Activated CD4-positive, alpha-beta T cell treated with anti-CD3 and anti-CD28 coated beads, Interleukin-2, amount 10 ng/mL, durations not matched to agents 7 days and 5 days (primary cell): ENCODE measurements at regions not wholly inside any gene's neighbourhood (a gene's known extent, or its start where the extent isn't known, plus 50 kb on each side); places are given as distances from the start of the nearest gene placed in this dataset.
"Not testable (repeated sequence)": the region's sequence is repeated elsewhere in the genome, so short reads cannot be mapped to it uniquely, and the experiment has no call there.

Experiments
- CTCF ChIA-PET: fragments of 350-600 bp; sonication (Branson Sonifier 250); formaldehyde crosslinking; loops from one replicate; lab custom pipeline; 2021; ENCODE audit warnings: antibody characterized with exemption; lab: Charles Lee
- POLR2A ChIA-PET: fragments of 350-600 bp; sonication (Branson Sonifier 250); formaldehyde crosslinking; loops from one replicate; lab custom pipeline; 2021; ENCODE audit warnings: antibody characterized with exemption; lab: Charles Lee
- DNase-seq: peaks from one replicate; pipeline ENCODE4 v3.0.0-alpha.2; 2020
- H3K27ac Mint-ChIP-seq: one replicate; pipeline ENCODE4 v1.8.0; 2021; ENCODE audit warnings: mild to moderate bottlenecking, moderate library complexity, mixed read lengths
- H3K27me3 Mint-ChIP-seq: one replicate; pipeline ENCODE4 v1.8.0; 2021; ENCODE audit warnings: mixed read lengths
- H3K36me3 Mint-ChIP-seq: one replicate; pipeline ENCODE4 v1.8.0; 2021; ENCODE audit warnings: low read depth, mixed read lengths
- H3K4me1 Mint-ChIP-seq: one replicate; pipeline ENCODE4 v1.8.0; 2021; ENCODE audit warnings: mixed read lengths
- H3K4me3 Mint-ChIP-seq: one replicate; pipeline ENCODE4 v1.8.0; 2021; ENCODE audit warnings: mild to moderate bottlenecking, moderate library complexity, mixed read lengths
- H3K9me3 Mint-ChIP-seq: one replicate; pipeline ENCODE4 v1.8.0; 2021; ENCODE audit warnings: mixed read lengths

GRCh38 chr16:61091300-61091699, 944.9 kb downstream of the CDH8 start:
- POLR2A ChIA-PET, H3K4me3 Mint-ChIP-seq, CTCF ChIA-PET, H3K27ac Mint-ChIP-seq, DNase-seq, H3K36me3 Mint-ChIP-seq, H3K4me1 Mint-ChIP-seq, H3K27me3 Mint-ChIP-seq: not testable (repeated sequence)
- peaks cover 16% of the 10 kb centered on the region for H3K9me3 Mint-ChIP-seq

DNA sequence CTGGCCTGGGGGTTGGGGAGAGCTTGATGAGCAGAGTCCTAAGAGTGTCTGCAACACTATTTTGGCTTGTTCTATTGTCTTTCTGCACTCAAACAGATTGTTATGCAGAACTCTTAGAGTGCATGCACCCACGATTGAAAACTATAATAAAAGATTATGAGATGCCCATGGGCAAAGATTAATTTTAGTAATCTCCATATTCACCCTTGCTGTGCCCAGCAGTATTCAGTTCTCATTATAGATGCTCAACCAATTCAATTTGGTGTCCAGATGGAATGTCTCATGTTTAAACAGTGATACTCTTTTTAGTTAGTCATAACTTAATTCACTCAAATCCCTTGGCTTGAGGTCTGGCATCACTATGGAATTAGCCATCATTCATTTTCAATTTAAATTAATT, 952.5 kb downstream of the CDH8 start:
- ChIA-PET CTCF (no interaction called here), POLR2A (no interaction called here)
- no peak for DNase-seq
- Mint-ChIP-seq H3K27me3 (no peaks in the 10 kb centered on the region), H3K36me3 (no peaks in the 10 kb centered on the region), H3K9me3 (peaks cover 11% of the 10 kb centered on the region), H3K4me3 (no peak overlapping the region), H3K27ac (no peak overlapping the region), H3K4me1 (no peaks in the 10 kb centered on the region)

DNA sequence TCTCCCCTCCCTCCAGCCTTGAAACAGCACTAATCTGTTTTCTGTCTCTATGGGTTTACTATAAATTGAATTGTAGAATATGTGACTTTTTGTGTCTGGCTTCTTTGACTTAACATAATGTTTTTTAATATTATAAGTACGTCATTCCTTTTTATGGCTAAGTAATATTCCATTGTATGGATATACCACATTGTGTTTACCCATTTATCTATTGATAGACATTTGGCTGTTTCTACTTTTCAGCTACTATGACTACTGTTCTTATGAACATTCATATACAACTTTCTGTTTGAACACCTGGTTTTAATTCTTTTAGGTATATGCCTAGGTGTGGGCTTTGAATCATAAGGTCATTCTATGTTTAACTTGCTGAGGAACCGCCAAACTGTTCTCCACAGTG, 961.9 kb downstream of the CDH8 start:
- no peak overlapping the region for H3K27ac Mint-ChIP-seq
- ChIA-PET CTCF (no interaction called here), POLR2A (no interaction called here)
- DNase-seq: no peak
- H3K9me3 Mint-ChIP-seq: peaks cover 24% of the 10 kb centered on the region
- no peaks in the 10 kb centered on the region for H3K27me3 Mint-ChIP-seq
- H3K4me1 Mint-ChIP-seq: no peaks in the 10 kb centered on the region
- no peaks in the 10 kb centered on the region for H3K36me3 Mint-ChIP-seq
- H3K4me3 Mint-ChIP-seq: no peak overlapping the region

GRCh38 chr16:61057635-61058034, 978.6 kb downstream of the CDH8 start:
- no peak overlapping the region for H3K27ac Mint-ChIP-seq
- H3K27me3 Mint-ChIP-seq: no peaks in the 10 kb centered on the region
- no peak overlapping the region for H3K4me3 Mint-ChIP-seq
- CTCF ChIA-PET: no interaction called here
- POLR2A ChIA-PET: no interaction called here
- H3K9me3 Mint-ChIP-seq: peaks cover 6% of the 10 kb centered on the region
- H3K4me1 Mint-ChIP-seq: no peaks in the 10 kb centered on the region
- no peak for DNase-seq
- H3K36me3 Mint-ChIP-seq: no peaks in the 10 kb centered on the region

- ChIA-PET CTCF (interaction anchor here (0.5 kb wide), 1 partner anchor 1468 kb away, joined by 3 read pairs; no protein-coding TSS in a partner anchor), POLR2A (no interaction called here)
- no peak overlapping the region for H3K27ac Mint-ChIP-seq
- no peaks in the 10 kb centered on the region for H3K4me1 Mint-ChIP-seq
- DNase-seq: no peak
- peaks cover 5% of the 10 kb centered on the region for H3K9me3 Mint-ChIP-seq
- H3K36me3 Mint-ChIP-seq: no peaks in the 10 kb centered on the region
- H3K4me3 Mint-ChIP-seq: no peak overlapping the region
- no peaks in the 10 kb centered on the region for H3K27me3 Mint-ChIP-seq
Measured at GRCh38 chr16:61050547-61050946, 985.7 kb downstream of the CDH8 start.

DNA sequence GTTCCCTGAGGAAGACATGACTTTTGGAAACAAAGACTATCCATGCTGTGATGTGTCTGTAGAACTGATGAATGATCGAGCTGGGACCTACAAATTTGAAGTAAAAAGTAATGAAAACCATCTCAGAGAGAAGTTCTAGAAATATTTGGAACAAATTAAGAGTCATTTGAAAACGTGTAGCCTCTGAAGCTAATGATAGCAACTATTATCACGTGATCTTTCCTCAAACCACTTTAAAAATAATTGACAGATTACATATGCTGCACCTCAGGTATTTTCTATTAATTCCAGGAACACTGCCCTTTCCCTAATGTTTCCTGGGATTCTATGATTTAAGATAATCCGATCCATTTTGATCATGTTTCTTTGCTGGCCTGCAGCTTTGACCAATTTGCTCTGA, 990.3 kb downstream of the CDH8 start:
- peaks cover 6% of the 10 kb centered on the region for H3K9me3 Mint-ChIP-seq
- H3K36me3 Mint-ChIP-seq: no peaks in the 10 kb centered on the region
- H3K4me1 Mint-ChIP-seq: no peaks in the 10 kb centered on the region
- H3K4me3 Mint-ChIP-seq: no peak overlapping the region
- POLR2A ChIA-PET: no interaction called here
- no peak for DNase-seq
- CTCF ChIA-PET: no interaction called here
- no peak overlapping the region for H3K27ac Mint-ChIP-seq
- H3K27me3 Mint-ChIP-seq: no peaks in the 10 kb centered on the region

DNA sequence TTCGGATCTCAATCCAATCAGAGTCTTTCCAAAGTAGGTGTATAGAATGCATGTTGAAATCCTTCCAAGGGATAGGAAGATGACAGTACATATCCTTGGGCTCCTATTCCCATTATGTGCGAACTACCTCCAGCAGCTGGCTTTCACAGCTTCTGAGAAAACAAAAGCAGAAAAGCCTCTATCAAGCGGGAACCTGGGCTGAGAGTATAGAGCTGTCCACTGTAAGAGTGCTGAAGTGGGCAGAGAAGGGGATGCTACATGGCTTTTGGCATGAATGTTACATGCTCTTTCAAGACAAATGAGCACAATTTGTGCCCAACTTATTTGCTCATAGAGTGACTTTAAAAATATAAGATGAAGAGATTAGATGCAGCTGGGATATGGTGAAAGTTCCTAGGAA, 993.5 kb downstream of the CDH8 start:
- CTCF ChIA-PET: no interaction called here
- POLR2A ChIA-PET: no interaction called here
- Mint-ChIP-seq H3K4me1 (no peaks in the 10 kb centered on the region), H3K4me3 (no peak overlapping the region), H3K27me3 (no peaks in the 10 kb centered on the region), H3K36me3 (no peaks in the 10 kb centered on the region), H3K9me3 (peaks cover 4% of the 10 kb centered on the region), H3K27ac (no peak overlapping the region)
- DNase-seq: no peak

GRCh38 chr16:61030616-61031015, 1005.6 kb downstream of the CDH8 start:
- no peak for DNase-seq
- Mint-ChIP-seq H3K36me3 (no peaks in the 10 kb centered on the region), H3K4me1 (no peaks in the 10 kb centered on the region), H3K27ac (no peak overlapping the region), H3K4me3 (no peak overlapping the region), H3K9me3 (peaks cover 10% of the 10 kb centered on the region), H3K27me3 (no peaks in the 10 kb centered on the region)
- POLR2A ChIA-PET: no interaction called here
- CTCF ChIA-PET: no interaction called here

DNA sequence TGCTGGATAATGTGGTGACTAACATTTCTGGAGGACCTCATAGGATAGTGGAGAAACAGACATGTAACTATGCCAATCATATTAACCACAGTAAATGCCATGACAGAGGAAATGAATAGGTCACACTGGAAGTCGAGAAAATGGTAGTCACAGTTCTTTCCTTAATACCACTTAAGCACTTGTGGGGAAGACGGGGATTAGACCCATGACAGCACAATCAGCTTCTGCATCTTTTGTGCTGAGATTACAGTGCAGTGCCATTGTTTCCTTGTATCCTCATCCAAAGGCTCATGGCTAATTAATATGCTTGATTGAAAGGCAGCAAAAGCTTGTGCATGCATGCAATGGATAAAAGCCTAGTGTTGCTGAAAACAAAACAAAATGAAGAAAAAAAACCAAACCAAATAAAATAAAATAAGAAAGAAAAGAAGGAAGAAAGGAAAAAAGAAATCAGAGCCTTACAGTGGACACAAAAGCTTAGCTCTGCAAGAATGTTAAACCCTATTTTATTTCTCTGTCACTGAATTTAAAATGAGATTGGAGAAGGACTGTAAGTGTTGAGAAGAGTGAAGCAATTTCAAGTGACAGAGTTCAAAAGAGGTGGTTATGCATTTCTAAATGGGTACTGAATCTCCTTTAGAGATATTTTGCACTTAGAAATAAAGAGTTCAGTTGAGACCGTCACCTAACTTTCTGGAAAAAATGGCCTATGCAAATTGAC, 1011.9 kb downstream of the CDH8 start:
- peaks cover 4% of the 10 kb centered on the region for H3K9me3 Mint-ChIP-seq
- no peak overlapping the region for H3K27ac Mint-ChIP-seq
- no peaks in the 10 kb centered on the region for H3K4me1 Mint-ChIP-seq
- CTCF ChIA-PET: no interaction called here
- POLR2A ChIA-PET: no interaction called here
- no peak overlapping the region for H3K4me3 Mint-ChIP-seq
- no peaks in the 10 kb centered on the region for H3K36me3 Mint-ChIP-seq
- DNase-seq: no peak
- no peaks in the 10 kb centered on the region for H3K27me3 Mint-ChIP-seq

GRCh38 chr16:61014869-61015268, 1021.4 kb downstream of the CDH8 start:
- peaks cover 15% of the 10 kb centered on the region for H3K9me3 Mint-ChIP-seq
- no peaks in the 10 kb centered on the region for H3K27me3 Mint-ChIP-seq
- no peak overlapping the region for H3K27ac Mint-ChIP-seq
- POLR2A ChIA-PET: no interaction called here
- no peaks in the 10 kb centered on the region for H3K36me3 Mint-ChIP-seq
- no peak for DNase-seq
- H3K4me3 Mint-ChIP-seq: no peak overlapping the region
- H3K4me1 Mint-ChIP-seq: no peaks in the 10 kb centered on the region
- CTCF ChIA-PET: no interaction called here

DNA sequence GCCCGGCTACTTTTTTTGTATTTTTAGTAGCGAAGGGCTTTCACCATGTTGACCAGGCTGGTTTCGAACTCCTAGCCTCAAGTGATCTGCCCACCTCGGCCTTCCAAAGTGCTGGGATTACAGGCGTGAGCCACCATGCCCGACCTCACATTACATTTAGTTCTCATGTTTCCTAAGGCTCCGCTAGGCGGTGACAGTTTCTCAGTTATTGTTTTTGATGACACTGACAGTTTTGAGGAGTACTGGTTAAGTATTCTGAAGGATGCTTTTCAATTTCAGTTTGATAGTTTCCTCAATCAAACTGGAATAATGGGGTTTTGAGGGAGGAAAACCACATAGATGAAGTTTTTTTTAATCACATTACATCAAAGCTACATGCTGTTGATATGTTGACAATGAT, 1028.5 kb downstream of the CDH8 start:
- H3K27me3 Mint-ChIP-seq: no peaks in the 10 kb centered on the region
- no peak for DNase-seq
- H3K4me3 Mint-ChIP-seq: no peak overlapping the region
- no peak overlapping the region for H3K27ac Mint-ChIP-seq
- peaks cover 6% of the 10 kb centered on the region for H3K9me3 Mint-ChIP-seq
- POLR2A ChIA-PET: no interaction called here
- H3K36me3 Mint-ChIP-seq: no peaks in the 10 kb centered on the region
- H3K4me1 Mint-ChIP-seq: no peaks in the 10 kb centered on the region
- CTCF ChIA-PET: no interaction called here

- Mint-ChIP-seq H3K4me1 (no peaks in the 10 kb centered on the region), H3K27ac (no peak overlapping the region), H3K27me3 (no peaks in the 10 kb centered on the region), H3K9me3 (peaks cover 2% of the 10 kb centered on the region), H3K36me3 (no peaks in the 10 kb centered on the region), H3K4me3 (no peak overlapping the region)
- ChIA-PET POLR2A (no interaction called here), CTCF (no interaction called here)
- DNase-seq: no peak
Measured at GRCh38 chr16:61005952-61006351, 1030.3 kb downstream of the CDH8 start.

DNA sequence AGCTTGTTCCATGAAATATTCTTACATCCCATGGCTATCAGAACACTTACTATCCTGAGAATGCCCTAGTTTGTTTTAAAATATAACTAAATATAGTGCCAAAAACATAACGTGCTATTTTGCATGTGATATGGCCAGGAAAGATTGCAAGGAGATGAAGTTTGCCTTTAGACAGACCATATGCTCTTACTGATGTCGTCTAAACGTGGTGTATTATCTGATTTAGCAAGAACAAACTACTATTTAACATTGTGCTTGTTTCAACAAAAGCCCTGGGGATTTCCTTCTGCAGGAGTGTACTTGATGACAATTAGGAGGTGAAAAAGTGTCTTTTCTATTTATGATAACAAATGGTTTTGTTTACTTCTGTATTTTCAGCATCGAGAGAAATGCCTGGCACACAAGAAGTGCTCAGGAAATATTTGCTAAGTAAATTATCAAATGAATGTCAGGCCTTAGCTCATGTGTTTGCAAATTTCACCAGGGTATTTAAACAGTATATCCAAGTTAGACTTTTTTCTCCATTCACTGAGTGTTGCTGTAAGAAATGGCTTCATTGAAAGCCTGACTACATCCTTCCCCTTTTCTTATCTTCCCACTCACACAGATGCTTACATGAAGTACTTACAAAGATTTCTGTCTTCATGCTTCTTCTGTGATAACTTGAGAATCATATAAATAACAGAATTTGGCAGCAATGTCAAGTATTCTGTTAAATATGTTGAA, 1033.6 kb downstream of the CDH8 start:
- Mint-ChIP-seq H3K36me3 (no peaks in the 10 kb centered on the region), H3K27ac (no peak overlapping the region), H3K4me3 (no peak overlapping the region), H3K4me1 (no peaks in the 10 kb centered on the region), H3K27me3 (no peaks in the 10 kb centered on the region), H3K9me3 (peaks cover 5% of the 10 kb centered on the region)
- CTCF ChIA-PET: no interaction called here
- DNase-seq: no peak
- POLR2A ChIA-PET: no interaction called here

DNA sequence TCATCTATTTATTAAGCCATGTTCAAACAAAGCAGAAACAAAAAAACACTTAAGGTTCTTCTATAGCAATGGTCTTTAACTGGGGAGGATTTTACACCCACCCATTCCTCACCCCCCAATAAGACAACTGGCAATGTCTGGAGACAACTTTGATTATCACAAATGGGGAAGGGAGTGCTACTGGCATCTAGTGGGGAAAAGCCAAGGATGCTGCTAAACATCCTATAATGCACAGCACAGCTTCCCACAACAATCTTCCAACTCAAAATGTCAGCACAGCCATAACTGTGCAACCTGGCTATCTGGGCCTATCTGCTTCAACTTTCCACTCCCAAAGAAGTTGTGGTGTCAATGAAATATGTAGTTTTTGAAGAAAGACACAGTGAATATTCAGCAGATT, 1044.4 kb downstream of the CDH8 start:
- no peak for DNase-seq
- POLR2A ChIA-PET: no interaction called here
- Mint-ChIP-seq H3K27ac (no peak overlapping the region), H3K4me1 (no peaks in the 10 kb centered on the region), H3K4me3 (no peak overlapping the region), H3K9me3 (peaks cover 13% of the 10 kb centered on the region), H3K27me3 (no peaks in the 10 kb centered on the region), H3K36me3 (no peaks in the 10 kb centered on the region)
- CTCF ChIA-PET: no interaction called here
